ENCODE measurements at regions not wholly inside any gene's neighbourhood (a gene's known extent, or its start where the extent isn't known, plus 50 kb on each side); places are given as distances from the start of the nearest gene placed in this dataset.

- DNase-seq, result no peak
Observed at GRCh38 chr1:59089036-59089798, 207.7 kb upstream of the FGGY start.

- no peak for DNase-seq
Observed at GRCh38 chr1:59089922-59090457, 206.9 kb upstream of the FGGY start.

DNA sequence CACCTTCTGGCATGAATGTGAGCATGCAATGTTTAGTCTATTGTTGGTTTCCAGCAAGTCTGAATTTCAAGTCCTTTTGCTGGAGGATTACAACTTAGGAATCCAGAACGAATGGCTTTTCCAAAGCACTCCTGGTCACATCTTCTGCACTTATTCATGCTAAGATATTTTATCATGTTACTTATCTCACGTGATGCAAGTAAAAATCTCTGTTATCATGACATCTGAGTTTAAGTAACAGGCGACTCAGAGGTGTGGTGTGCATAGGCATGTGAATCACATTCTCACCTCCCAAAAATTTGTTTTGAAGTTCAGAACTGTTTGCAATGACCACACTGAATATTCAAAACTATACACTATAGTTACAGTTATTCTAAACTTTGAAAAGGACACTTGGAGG is 204.8 kb upstream of the FGGY start:
- DNase-seq, result no peak

DNA sequence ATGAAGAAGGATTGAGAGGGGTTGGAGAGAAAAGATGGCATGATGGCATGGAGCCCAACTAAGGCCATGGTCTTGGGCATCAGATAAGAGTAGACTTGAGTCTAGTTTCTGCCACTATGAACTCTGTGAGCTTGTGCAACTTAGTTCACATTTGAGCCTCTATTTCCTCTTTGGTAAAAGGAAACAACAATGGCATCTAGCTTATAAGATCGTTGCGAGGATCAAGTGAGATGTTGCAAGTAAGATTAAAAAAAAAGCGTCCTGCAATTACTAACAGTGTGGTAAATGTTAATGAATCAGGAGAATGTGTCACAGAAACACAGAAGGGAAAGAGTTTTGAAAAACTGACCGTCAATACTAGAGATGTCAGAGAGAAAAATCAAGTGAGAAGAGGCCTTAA is 202.9 kb upstream of the FGGY start:
- no peak for DNase-seq

- no peak for DNase-seq
Observed at GRCh38 chr1:59096501-59096900, 200.4 kb upstream of the FGGY start.

DNA sequence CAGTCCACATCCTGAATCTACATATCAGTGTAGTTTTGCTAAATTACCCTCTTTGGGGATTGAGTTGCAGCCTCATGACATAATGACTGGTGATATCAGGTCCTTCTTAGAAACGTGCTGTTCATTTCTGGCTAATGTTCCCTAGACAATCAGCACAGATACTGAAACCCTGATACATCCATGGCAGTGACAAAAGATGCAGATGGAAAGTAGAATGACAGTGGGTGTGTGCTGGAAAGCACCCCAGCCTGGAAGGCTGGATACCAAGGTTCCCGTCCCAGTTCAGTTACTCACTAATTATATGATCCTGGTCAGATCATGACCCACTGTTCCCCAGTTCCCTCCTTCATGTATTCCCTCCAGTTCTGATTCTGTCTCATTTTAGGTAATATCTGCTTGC is 198.2 kb upstream of the FGGY start:
- no peak for DNase-seq

DNA sequence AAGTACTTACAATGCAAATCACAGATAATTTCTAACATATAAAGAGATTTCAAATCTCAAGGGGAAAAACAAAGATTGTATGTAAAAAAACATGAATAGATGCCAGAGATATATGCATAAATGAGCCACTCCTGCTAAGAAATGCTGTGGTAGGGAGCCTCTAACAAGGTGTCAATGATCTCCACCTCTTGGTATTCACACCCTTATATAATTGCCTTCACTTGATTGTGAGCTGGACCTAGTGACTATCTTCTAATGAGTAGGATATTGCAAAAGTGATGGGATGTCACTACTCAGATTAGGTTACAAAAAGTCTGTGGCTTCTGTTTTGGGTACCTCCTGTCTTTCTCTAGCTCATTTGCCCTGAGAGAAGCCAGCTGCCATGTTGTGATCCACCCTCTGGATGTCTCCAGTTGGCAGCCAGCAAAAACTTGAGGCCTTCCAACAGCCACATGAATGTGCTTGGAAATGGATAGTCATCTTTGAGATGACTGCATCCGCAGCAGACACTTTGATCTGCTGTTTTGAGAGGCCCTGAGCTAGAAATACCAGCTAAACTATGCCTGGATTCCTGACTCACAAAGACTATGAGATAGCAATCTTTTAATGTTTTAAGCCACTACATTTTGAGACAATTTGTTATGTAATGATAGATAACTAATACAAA is 196.1 kb upstream of the FGGY start:
- DNase-seq, result no peak

GRCh38 chr1:59101518-59101917 is 195.4 kb upstream of the FGGY start:
- no peak for DNase-seq

GRCh38 chr1:59103457-59103856 is 193.4 kb upstream of the FGGY start:
- no peak for DNase-seq

DNA sequence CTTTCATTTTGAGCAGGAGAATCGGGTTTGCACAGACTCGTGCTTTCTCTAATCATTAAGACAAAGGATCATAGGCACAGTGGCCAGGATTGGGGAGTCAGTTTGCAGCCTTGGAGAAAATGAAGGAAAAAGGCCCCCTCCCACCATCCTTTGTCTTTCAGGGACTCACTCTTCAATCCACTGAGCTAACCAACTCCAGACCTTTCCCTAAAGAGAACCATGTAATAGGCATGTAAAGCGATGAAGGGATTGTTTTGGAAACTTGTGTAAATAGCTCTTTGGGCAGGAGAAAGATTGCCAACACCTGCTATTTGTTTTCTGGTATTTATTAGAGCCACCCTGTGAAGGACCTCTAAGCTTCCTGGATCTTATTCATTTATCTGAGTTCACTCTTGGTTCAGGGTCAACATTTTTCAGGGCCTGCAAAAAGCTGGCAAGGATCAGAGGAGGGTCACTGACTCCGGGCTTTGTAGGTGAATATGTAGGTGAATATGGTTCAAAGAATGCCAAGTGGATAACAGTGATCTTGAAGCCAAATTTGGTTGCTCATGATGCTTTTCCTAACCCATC is 192.6 kb upstream of the FGGY start:
- no peak for DNase-seq

DNA sequence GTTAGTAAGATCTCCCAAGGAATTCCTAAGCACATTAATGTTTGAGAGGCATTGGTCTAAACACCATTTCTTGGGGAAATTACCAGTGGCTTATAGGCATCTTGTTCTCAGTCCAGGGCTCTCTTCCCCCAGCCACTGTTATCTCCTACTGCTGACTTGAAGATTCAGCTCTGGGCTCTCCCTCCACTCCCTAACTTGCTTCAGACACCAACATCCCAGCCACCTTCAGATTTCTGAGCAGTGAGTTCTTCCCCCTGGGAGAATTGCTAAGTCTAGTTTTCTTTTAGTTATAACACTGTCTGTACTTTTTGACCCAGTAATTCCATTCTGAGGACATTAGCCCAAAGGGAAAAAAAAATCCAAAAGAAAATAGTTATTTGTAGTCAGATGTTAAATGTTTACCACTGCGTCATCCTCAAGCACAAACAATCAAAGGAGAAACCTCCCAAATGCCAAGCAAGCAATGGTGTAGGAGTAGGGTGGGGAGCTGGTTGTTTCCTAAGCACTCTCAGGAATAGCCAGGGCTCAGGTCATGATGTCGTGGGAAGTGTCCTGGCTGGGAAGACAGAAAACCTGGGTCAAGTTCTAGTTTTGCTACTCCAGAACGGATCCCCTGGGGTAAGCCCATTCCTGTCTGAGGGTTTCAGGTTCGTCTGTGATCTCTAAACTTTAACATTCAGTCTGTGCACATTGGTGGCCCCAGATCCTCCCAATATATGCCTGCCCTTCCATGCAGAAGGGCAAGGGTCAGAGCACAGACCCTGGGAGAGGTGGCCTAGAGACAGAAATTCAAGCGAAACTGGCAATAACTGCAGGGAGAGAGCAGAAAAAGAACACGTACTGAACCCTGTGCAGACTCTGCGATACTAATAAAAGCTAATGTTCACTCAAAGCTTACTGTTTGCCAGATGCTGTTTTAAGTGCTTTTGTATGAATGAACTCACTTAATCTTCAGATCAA is 191.1 kb upstream of the FGGY start:
- no peak for DNase-seq

DNA sequence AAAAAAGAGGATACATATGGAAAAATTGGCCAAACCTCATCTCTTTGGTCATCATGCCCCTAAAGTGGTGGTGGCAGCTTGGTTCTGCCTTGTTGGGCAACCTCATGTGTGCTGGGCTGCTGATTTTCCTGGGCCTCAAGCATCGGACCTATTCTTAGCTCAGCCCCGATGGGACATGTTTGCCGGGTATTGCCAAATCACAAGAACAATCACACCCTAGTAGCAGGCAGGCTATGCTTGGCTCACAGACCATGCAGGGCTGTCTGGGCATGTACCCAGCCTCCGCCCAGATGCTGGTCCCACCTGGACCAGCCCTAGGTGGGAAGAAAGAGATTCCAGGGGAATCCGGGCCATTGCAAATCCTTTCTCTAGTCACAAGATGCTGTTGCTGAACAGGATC is 189.4 kb upstream of the FGGY start:
- DNase-seq, result no peak

DNA sequence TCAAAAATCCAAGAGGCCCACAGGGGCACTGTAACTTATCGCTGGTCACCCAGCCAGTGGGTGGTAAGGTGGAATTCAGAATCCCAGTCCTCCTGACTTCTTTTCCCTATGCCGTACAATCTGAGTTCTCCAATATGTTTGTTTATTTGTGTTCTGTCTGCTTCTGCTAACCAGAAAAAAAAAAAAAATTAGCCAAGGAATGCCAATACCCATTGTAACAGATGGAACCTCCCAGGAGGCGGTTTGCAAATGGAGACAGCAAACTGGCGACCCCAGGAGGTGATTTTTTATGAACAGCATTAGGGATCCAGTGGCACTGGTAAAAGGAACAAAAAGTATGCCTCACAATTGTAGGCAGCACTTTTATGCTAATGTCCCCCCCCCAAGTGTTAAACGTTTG is 189.0 kb upstream of the FGGY start:
- DNase-seq, result no peak

DNA sequence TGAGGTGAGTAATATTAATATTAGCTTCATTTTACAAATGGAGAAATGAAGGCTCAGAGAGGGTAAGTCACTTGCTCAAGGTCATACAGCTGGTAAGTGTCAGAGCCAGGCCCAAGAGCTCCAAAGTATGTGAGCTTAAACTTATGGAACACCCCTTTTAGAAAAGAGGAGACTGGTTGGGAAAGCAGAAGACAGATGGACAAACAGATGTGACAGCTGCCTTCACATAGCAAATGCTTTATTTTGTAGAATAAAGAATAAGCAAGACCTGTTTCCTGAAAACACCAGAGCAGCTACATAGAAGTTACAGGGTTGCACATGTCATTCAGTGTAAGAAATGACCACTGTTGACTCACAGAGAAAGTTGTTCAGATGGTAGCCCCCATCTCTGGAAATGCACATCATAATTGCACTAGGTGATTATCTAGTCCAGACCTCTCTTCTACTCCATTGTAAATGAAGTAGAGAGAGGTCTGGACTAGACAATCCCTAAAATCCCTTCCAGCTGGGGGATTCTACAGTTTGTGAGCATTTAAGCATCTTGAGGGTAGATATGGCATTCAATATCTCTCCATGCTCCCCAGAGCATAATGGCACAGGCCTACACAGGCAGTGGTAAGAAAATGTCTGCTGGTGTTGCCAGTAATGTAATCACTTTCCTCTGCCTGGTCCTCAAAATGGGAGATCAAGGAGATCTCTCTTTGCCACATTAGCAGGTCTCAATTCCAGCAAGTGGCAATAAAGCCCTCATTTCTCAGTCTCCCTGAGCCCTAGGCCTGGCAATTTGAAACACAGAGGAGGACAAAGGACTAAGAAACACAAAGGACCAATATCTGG is 188.2 kb upstream of the FGGY start:
- no peak for DNase-seq

DNA sequence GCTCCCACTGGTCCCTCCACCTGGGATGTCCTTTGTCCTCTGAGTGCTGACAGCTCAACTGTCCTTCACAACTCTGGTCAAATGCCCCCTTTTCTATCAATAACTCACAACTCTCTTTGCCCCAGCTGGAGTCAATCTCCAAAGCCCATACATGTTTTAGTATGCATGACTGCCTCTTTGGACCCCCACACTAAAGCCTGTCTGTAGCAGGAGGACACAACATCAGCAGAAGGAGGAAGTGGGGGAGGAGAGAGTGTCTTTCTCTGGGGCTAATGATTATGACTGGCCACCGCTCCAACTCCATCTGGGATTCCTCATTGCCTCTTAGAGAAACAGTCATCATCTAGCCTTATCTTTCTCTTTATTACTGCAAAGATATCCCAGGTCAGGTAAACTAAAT is 186.6 kb upstream of the FGGY start:
- no peak for DNase-seq

DNA sequence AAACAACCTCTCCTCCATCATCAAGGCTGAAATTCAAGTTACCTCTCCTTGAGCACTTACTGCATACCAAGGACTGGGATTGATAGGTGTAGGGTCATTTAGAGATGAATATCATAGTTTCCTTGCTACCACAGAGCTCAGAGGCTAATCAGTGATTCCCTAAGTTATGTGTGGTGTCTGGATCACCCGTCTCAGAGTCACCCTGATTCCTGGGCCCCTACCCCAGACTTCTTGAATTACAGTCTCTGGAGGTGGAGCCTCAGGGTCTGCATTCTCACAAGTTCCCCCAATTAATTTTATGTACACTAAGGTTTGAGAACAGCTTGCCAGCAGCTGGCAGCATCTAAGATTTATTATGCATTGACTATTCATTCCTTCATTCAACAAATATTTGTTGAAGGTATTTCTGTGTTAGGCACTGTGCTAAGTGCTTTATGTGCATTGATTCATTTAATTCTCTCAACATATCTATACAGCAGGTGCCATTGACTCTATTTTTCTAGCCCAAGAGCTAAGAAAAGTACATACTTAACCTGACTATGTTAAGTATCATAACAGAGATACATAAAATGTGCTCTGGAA is 182.9 kb upstream of the FGGY start:
- no peak for DNase-seq

- no peak for DNase-seq
Observed at GRCh38 chr1:59115865-59116264, 181.0 kb upstream of the FGGY start.

DNA sequence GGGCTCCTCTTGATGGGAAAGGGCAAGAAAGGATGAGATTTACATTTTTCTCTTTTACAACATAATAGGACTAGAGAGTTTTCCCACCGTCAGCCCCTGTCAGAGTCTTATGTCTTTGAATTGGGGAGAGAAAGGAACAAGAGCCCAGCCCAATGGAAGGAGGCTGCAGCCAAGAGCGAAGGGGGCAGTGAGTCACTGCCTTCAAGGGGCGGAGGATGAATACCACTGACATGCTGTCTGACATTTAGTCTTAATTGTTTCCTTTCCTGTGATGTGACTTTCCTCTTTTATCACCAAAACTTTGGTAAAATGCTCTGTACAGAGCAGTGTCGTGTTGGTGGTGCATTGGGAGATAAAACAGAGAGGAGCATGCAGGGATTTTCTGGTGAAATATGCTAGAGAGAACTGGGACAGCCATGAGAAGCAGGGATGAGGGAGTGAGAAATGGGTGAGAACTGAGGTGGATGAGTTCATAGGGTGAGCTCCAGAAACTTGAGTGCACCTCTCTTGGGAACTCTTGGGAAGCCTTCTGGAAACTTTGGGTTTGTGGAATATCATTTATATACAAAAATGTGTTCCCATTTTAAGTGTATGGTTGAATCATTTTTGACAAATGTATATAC is 179.9 kb upstream of the FGGY start:
- no peak for DNase-seq

DNA sequence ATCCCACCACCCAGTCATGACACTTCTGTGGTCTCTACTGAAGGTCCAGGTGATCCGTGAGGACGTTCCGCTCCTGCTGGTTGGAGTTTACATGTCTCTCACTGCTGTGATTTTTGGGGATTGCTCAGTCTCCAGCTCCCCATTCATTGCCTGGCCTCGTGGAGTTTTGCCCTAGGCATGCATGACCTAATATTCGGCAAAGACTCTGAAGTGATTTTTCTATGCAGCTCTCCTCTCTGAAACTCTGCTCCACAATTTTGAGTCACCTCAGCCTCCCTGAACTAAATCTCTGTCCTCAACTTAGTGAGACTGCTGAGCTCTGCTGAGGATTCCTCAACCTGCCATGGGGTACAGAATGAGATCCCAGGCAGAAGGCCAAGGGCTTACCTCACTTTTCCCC is 174.4 kb upstream of the FGGY start:
- DNase-seq, result no peak

- no peak for DNase-seq
Observed at GRCh38 chr1:59123081-59123681, 173.7 kb upstream of the FGGY start.
